ENCODE measurements at regions not wholly inside any gene's neighbourhood (a gene's known extent, or its start where the extent isn't known, plus 50 kb on each side); places are given as distances from the start of the nearest gene placed in this dataset.

- Histone ChIP-seq H3K36me3 (ENCODE audit: insufficient read depth, low read length, poor library complexity, severe bottlenecking) (no peaks in the 10 kb centered on the region), H3K9me3 (ENCODE audit: low read depth, low read length, poor library complexity, severe bottlenecking) (peaks cover 4% of the 10 kb centered on the region), H3K4me3 (ENCODE audit: low read depth, low read length, poor library complexity, severe bottlenecking) (no peak overlapping the region), H3K27ac (ENCODE audit: low read depth, low read length, poor library complexity, severe bottlenecking) (no peak overlapping the region), H3K27me3 (replicated peaks; ENCODE audit: insufficient read depth, low read depth, low read length, poor library complexity) (no peaks in the 10 kb centered on the region), H3K4me1 (ENCODE audit: insufficient read depth, low read length, poor library complexity, severe bottlenecking) (no peaks in the 10 kb centered on the region)
- ChIA-PET CTCF (no interaction called here), POLR2A (ENCODE audit: low non-redundant PET) (no interaction called here)
- DNase-seq (ENCODE audit: low spot score) = no peak
- no TSS peak for BruUV-seq (replicated peaks)
- intact Hi-C loops (cut with micrococcal nuclease; ENCODE audit: unreplicated experiment) = no loop called here
- TF ChIP-seq EZH2 (IDR thresholded peaks at IDR 0.05; ENCODE audit: borderline replicate concordance, low read depth, low read length, poor library complexity, severe bottlenecking) = no peak
- no peak for TF ChIP-seq CTCF (conservative IDR thresholded peaks at IDR 0.05; ENCODE audit: low read depth, low read length)
These were observed 955.5 kb upstream of the CHORDC1 start for GRCh38 chr11:91178366-91178765.

GRCh38 chr11:91174734-91175133, 951.9 kb upstream of the CHORDC1 start:
- TF ChIP-seq EZH2 (IDR thresholded peaks at IDR 0.05; ENCODE audit: borderline replicate concordance, low read depth, low read length, poor library complexity, severe bottlenecking) = no peak
- DNase-seq (ENCODE audit: low spot score) = no peak
- ChIA-PET POLR2A (ENCODE audit: low non-redundant PET) (no interaction called here), CTCF (no interaction called here)
- intact Hi-C loops (cut with micrococcal nuclease; ENCODE audit: unreplicated experiment) = no loop called here
- no peaks in the 10 kb centered on the region for H3K27me3 ChIP-seq (replicated peaks; ENCODE audit: insufficient read depth, low read depth, low read length, poor library complexity)
- H3K27ac ChIP-seq (ENCODE audit: low read depth, low read length, poor library complexity, severe bottlenecking) = no peak overlapping the region
- no peaks in the 10 kb centered on the region for H3K9me3 ChIP-seq (ENCODE audit: low read depth, low read length, poor library complexity, severe bottlenecking)
- no peak overlapping the region for H3K4me3 ChIP-seq (ENCODE audit: low read depth, low read length, poor library complexity, severe bottlenecking)
- no TSS peak for BruUV-seq (replicated peaks)
- no peaks in the 10 kb centered on the region for H3K4me1 ChIP-seq (ENCODE audit: insufficient read depth, low read length, poor library complexity, severe bottlenecking)
- no peaks in the 10 kb centered on the region for H3K36me3 ChIP-seq (ENCODE audit: insufficient read depth, low read length, poor library complexity, severe bottlenecking)

DNA sequence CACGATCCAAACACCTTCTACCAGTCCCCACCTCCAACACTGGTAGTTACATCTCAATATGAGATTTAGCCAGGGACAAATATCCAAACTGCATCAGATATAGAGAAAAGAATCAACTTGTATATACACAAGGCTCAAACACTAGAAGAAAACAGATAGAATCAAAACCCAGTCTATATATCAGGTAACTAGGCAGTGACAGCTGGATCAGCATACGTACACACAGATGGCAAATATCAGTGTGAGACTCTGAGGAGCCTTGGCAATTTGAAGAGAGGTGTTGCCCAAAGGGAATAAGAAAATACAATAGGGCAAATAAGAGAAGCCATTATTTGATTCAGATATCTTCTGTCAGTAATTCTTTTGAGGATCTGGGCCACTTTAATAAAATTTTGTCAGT, 951.3 kb upstream of the CHORDC1 start:
- no peak for DNase-seq (ENCODE audit: low spot score)
- BruUV-seq (replicated peaks) = no TSS peak
- Histone ChIP-seq H3K27me3 (replicated peaks; ENCODE audit: insufficient read depth, low read depth, low read length, poor library complexity) (no peaks in the 10 kb centered on the region), H3K4me1 (ENCODE audit: insufficient read depth, low read length, poor library complexity, severe bottlenecking) (no peaks in the 10 kb centered on the region), H3K4me3 (ENCODE audit: low read depth, low read length, poor library complexity, severe bottlenecking) (no peak overlapping the region), H3K9me3 (ENCODE audit: low read depth, low read length, poor library complexity, severe bottlenecking) (no peaks in the 10 kb centered on the region), H3K36me3 (ENCODE audit: insufficient read depth, low read length, poor library complexity, severe bottlenecking) (no peaks in the 10 kb centered on the region), H3K27ac (ENCODE audit: low read depth, low read length, poor library complexity, severe bottlenecking) (no peak overlapping the region)
- POLR2A ChIA-PET (ENCODE audit: low non-redundant PET) = no interaction called here
- intact Hi-C loops (cut with micrococcal nuclease; ENCODE audit: unreplicated experiment) = no loop called here
- no peak for TF ChIP-seq CTCF (conservative IDR thresholded peaks at IDR 0.05; ENCODE audit: low read depth, low read length)
- TF ChIP-seq EZH2 (IDR thresholded peaks at IDR 0.05; ENCODE audit: borderline replicate concordance, low read depth, low read length, poor library complexity, severe bottlenecking) = no peak
- CTCF ChIA-PET = no interaction called here

- Histone ChIP-seq H3K9me3 (ENCODE audit: low read depth, low read length, poor library complexity, severe bottlenecking) (no peaks in the 10 kb centered on the region), H3K27me3 (replicated peaks; ENCODE audit: insufficient read depth, low read depth, low read length, poor library complexity) (no peaks in the 10 kb centered on the region), H3K4me3 (ENCODE audit: low read depth, low read length, poor library complexity, severe bottlenecking) (no peak overlapping the region), H3K4me1 (ENCODE audit: insufficient read depth, low read length, poor library complexity, severe bottlenecking) (no peaks in the 10 kb centered on the region), H3K36me3 (ENCODE audit: insufficient read depth, low read length, poor library complexity, severe bottlenecking) (no peaks in the 10 kb centered on the region), H3K27ac (ENCODE audit: low read depth, low read length, poor library complexity, severe bottlenecking) (no peak overlapping the region)
- intact Hi-C loops (cut with micrococcal nuclease; ENCODE audit: unreplicated experiment) = no loop called here
- ChIA-PET POLR2A (ENCODE audit: low non-redundant PET) (no interaction called here), CTCF (no interaction called here)
- no TSS peak for BruUV-seq (replicated peaks)
- no peak for DNase-seq (ENCODE audit: low spot score)
- TF ChIP-seq CTCF (conservative IDR thresholded peaks at IDR 0.05; ENCODE audit: low read depth, low read length) (no peak), EZH2 (IDR thresholded peaks at IDR 0.05; ENCODE audit: borderline replicate concordance, low read depth, low read length, poor library complexity, severe bottlenecking) (no peak)
These were observed 950.9 kb upstream of the CHORDC1 start for GRCh38 chr11:91173701-91174100.
